Kidney epithelial cell (primary cell): ENCODE measurements at regions not wholly inside any gene's neighbourhood (a gene's known extent, or its start where the extent isn't known, plus 50 kb on each side); places are given as distances from the start of the nearest gene placed in this dataset.

Source experiments
- DNase-seq: peaks from one replicate; pipeline ENCODE4 v3.0.0-alpha.2; 2010; ENCODE audit warnings: low read depth
- H3K27me3 ChIP-seq: 2 replicates; pipeline ENCODE4 v1.6.0; 2011; ENCODE audit warnings: low read length; ENCODE audit not compliant: control insufficient read depth, insufficient read depth
- H3K36me3 ChIP-seq: 2 replicates; pipeline ENCODE4 v1.5.1; 2011; ENCODE audit warnings: low read length; ENCODE audit not compliant: control insufficient read depth, insufficient read depth
- H3K4me3 ChIP-seq: 2 replicates; pipeline ENCODE4 v1.5.1; 2011; ENCODE audit warnings: low read depth, mild to moderate bottlenecking, control low read depth, low read length
- TF ChIP-seq, protein P1 (sequence below): IDR thresholded peaks from 2 replicates; pipeline ENCODE4 v1.5.1; 2011; ENCODE audit warnings: mild to moderate bottlenecking, moderate library complexity, low read length, control low read depth, inconsistent platforms; ENCODE audit not compliant: insufficient read depth, poor library complexity, severe bottlenecking

DNA sequence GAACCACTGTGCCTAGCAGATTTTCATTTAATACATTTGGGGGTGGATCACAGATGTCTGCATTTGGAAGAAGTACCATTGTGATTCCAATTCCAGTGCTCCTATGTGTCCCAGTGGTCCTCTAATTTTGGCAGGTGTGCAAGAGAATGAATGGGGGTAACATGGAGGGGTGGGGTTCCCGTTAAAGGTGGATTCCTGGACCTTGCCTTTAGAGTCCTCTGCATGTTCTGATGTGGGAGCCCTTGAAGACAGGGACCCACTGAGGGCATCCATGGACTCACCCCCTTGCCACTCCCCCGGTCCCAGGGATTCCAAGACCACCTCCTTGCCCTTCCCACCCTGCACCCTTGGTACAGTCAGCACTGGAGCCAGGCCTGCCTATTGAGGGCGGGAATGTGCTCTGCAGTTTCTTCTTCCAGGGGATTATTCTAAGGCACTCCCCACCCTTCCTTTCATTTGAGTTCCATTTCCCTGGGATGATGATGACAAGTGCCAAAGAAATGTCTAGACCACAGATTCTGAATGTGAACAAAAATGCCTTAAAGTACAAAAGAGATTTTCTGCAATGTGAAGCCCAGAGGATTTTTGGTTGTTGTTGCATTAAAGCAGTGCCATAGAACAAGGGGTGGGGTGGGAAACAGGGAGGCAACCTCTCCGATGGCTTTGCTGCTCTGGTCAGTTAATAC is 119.4 kb upstream of the PTCH1 start:
- Histone ChIP-seq H3K36me3 (no peaks in the 10 kb centered on the region), H3K4me3 (no peak overlapping the region), H3K27me3 (no peaks in the 10 kb centered on the region)
- DNase-seq, result no peak
- TF ChIP-seq, protein P1, sequence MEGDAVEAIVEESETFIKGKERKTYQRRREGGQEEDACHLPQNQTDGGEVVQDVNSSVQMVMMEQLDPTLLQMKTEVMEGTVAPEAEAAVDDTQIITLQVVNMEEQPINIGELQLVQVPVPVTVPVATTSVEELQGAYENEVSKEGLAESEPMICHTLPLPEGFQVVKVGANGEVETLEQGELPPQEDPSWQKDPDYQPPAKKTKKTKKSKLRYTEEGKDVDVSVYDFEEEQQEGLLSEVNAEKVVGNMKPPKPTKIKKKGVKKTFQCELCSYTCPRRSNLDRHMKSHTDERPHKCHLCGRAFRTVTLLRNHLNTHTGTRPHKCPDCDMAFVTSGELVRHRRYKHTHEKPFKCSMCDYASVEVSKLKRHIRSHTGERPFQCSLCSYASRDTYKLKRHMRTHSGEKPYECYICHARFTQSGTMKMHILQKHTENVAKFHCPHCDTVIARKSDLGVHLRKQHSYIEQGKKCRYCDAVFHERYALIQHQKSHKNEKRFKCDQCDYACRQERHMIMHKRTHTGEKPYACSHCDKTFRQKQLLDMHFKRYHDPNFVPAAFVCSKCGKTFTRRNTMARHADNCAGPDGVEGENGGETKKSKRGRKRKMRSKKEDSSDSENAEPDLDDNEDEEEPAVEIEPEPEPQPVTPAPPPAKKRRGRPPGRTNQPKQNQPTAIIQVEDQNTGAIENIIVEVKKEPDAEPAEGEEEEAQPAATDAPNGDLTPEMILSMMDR, result no peak

DNA sequence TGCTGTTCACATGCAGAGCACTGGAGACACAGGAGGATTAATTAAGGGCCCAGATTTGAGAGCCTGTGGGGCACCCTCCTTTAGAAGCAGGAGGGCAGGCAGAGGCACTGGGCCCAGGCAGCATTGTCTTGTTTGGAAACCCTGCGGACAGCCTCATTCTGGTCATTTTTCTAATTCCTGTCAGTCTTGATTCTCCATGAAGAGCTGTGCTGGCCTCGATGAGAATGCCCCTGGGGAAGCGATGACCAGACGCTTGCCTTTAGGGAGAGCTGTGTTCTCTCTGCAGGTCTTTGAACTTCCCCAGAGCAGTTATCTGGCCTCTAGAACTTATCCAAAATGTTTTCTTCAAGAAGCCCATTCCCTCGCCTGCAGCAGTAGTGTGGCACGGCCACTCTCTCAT is 117.8 kb upstream of the PTCH1 start:
- no peaks in the 10 kb centered on the region for H3K36me3 ChIP-seq
- H3K27me3 ChIP-seq, result no peaks in the 10 kb centered on the region
- H3K4me3 ChIP-seq, result no peak overlapping the region
- TF ChIP-seq, protein P1, result no peak
- DNase-seq, result no peak

DNA sequence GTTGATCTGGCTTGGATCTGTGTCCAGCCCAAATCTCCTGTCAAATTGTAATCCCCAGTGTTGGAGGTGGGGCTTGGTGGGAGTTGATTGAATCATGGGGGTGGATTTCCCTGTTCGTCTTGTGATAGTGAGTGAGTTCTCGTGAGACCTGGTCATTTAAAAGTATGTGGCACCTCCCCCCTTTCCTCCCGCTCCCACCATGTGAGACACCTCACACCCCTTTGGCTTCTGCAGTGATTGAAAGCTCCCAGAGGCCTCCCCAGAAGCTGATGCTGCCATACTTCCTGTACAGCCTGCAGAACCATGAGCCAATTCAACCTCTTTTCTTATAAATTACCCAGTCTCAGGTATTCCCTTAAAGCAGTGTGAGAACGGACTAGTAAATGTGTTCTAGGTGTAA is 117.3 kb upstream of the PTCH1 start:
- TF ChIP-seq, protein P1, result no peak
- no peak for DNase-seq
- Histone ChIP-seq H3K4me3 (no peak overlapping the region), H3K36me3 (no peaks in the 10 kb centered on the region), H3K27me3 (no peaks in the 10 kb centered on the region)

DNA sequence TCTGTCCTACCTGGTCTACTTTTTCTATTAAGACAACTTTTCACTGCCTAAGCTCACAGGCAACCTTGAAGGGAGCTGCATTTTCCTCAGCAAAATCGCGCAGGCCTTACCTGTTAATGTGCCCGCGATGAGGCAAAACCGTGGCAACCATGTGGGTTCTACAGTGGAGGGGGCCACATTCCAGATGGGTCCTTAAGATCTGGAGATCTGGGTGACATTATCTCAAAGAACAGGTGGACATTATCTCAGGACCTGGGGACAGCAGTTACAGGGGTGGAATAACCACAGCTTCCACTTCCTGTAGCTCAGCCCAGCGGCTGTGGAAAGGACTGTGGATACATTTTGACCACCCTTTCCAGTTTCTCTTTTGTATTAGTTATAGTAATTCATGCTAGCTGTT is 112.8 kb upstream of the PTCH1 start:
- TF ChIP-seq, protein P1, result no peak
- H3K4me3 ChIP-seq, result no peak overlapping the region
- DNase-seq, result no peak
- no peaks in the 10 kb centered on the region for H3K27me3 ChIP-seq
- H3K36me3 ChIP-seq, result no peaks in the 10 kb centered on the region

DNA sequence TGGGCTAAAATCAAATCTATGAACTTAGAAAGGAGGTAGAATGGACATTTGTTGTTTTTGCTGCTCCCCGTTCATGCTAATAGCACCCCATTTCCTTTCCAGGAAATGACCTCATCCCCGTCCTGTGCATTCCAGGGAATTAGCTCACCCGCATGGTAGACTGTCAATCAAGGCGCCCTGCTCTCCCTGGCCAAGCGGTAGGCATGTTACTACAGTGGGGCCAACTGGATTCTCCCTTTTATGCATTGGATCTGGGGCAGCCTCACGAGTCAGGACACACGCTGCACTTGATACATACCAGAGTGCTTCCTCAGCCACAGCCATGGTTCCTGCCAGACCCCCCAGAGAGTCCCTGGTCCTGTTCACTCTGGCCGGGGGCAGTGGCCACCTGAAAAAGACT is 111.0 kb upstream of the PTCH1 start:
- H3K27me3 ChIP-seq, result no peaks in the 10 kb centered on the region
- DNase-seq, result no peak
- TF ChIP-seq, protein P1, result no peak
- no peak overlapping the region for H3K4me3 ChIP-seq
- no peaks in the 10 kb centered on the region for H3K36me3 ChIP-seq
